HK-2 (cell line): ENCODE measurements at regions not wholly inside any gene's neighbourhood (a gene's known extent, or its start where the extent isn't known, plus 50 kb on each side); places are given as distances from the start of the nearest gene placed in this dataset.

Experiments used
- DNase-seq: peaks from one replicate; pipeline ENCODE4 v3.0.0-alpha.2; 2018; ENCODE audit not compliant: unreplicated experiment

DNA sequence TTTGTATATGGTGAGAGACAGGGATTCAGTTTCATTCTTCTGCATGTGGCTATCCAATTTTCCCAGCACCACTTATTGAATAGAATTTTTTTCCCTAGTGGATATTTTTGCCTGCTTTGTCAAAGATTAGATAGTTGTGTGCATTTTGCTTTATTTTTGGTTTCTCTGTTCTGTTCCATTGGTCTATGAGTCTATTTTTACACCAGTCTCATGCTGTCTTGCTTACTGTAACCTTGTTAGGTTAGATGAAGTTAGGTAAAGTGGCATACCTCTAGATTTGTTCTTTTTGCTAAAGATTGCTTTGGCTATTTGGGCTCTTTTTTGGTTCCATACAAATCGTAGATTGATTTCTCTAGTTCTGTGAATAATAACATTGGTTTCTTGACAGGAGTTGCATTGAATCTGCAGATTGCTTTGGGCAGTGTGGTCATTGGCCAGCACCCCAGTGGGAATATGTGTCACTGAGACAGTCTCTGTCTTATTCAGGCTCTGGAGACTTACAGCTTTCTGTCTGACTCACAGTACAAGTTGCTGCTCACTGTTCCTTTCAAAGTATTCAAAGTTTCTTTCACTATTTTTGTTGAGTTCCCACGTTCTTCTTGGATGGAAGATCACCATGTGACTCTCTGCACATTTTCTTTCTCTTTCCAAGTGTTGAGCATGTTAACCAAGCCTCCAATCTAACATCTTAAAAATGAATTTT, 709.1 kb downstream of the CDH11 start:
- no peak for DNase-seq

DNA sequence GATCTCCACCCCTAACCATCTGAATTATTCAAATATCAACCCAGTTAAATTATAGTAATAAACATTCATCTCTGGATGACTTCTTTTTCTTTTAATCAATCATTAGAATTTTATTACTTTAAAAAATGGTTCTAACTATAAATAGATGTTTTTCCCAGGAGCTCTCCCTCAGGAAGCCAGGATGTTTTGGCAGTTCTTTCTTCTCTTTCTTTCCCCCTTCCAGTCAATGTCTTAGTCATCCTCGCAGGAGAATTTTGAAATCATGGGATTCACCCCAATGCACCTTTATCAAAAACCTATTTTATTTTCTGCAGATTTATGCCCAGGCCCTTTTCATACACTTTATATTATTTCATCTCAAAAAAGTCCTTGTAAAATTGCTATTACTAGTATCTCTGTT, 711.6 kb downstream of the CDH11 start:
- DNase-seq, result no peak

DNA sequence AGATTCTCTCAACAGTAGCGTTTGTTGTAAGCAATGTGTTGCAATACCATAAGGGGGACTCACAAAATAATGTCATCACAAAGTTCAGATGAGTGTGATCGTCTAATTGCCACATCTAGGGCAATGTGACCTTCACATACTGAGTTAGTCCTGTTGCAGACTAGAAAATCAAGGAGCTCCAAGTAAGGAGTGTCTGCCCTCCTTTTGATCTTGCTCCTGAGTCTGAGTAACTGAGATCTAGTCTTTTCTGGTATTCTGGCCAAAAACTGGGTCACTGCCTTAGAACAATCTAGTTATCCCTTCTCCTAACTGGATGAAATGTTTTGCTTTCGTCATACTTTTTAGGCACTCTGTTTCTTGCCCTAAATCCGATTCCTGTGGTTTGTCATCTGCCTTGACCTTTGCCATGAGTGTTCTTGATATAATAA, 712.1 kb downstream of the CDH11 start:
- no peak for DNase-seq

DNA sequence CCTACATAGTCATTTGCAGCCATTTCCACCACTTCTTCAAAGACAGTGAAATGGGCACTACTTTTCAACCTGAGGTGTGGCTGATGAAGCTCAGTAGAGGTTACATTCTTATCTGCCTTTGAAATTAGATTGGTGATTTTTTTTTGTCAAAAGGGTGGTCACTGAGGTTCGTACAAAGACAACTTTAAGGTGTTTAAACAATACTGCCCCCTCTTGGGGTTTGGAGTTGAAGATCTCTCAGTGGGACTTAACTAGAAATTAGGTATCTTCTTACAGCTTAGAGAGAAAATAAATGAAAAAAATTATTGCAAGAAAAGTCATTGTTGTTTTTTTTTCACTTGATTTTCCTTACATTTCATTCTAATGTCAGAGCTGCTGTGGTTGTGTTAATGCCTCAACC, 713.2 kb downstream of the CDH11 start:
- no peak for DNase-seq

DNA sequence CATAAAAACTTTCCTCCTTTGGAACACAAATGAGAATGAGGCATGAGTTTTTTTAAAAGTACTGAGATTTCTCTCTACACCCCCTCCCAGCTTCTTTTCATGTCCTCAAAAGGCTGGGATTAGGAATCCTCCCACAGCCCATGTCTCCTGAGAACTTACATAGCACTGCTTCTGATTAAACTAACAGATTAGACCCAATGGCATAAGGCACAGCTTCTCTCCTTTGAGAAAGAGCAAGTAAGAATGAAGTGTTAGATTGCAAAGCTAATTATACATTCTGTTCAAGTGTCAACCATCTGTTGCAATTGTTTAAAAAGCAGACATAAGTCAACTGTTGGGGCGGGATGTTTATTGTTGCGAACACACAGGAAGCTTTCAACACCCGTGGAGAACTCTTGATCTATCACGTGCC, 715.1 kb downstream of the CDH11 start:
- DNase-seq, result no peak

DNA sequence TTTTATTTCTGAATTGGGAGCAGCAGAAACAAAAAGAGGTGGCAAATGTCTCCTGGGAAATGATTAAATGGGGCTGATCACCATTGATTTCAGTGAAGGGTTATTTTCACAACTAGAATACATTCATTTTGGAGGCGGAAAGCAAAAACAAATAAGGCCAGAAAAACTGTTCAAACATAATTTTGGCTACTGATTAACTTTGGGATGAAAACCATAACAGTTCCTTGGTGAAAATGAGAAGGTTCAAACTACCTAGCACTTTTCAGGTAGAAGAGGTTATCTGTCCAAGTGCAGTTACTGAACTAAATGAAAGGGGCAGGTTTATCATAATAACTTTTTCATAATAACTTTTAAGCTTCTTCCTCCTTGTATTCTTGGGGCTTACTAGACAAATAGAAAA, 718.5 kb downstream of the CDH11 start:
- no peak for DNase-seq

DNA sequence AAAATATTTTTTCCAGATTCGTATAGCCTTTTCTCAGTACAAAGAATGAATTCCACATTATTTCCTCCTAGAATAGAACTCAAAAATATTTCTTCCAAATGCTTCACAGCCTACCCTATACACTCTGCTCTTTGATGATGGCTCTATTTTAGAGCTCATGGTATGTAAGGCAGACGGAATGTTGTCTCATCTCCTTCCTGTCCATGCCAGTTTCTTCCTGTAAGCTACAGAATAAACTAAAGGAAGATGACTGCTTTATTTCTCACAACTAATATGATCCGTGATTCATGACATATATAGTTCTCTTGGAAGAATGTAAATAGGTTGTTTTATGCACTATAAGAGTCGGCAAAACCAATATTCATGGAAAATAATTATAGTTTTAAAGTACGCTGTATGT, 723.1 kb downstream of the CDH11 start:
- no peak for DNase-seq

DNA sequence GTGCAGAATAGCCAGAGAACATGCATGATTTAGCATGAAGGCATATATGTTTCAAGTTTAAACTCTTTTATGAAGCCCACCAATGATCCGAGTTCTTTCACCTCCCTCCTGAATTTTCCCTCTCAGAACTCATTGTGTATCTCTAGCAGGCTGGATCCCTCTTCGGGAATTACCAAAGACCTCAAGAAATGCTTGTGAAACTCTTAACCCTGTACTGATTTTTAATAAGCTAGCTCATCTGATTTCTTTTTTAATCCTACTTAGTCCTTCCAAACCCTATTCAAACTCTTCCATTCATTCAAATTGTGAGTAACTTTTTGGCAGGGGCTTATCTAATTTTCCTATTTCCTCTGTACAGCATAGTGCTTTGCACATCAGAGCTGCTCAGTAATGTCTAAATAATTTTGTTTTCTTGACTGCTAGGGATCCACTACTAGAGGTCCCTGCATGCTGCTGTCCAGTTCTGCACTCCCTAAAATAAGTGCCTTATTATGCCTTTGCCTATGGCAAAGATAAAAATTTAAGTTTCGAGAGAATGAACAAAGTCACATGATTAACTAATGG, 723.8 kb downstream of the CDH11 start:
- DNase-seq, result no peak

DNA sequence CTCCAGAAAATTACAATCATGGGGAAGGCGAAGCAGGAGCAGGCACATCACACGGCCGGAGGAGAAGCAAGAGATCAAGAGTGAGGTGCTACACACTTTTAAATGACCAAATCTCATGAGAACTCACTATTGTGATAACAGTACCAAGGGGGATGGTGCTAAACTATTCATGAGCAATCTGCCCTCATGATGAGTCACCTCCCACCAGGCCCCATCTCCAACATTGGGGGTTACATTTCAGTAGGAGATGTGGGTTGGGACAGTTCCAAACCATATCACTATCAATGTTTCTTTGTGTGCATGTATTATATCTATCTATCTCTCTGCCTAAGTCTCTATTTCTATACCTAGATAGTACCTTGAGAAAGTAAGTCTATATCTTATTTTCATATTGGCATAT, 724.8 kb downstream of the CDH11 start:
- DNase-seq, result no peak

DNA sequence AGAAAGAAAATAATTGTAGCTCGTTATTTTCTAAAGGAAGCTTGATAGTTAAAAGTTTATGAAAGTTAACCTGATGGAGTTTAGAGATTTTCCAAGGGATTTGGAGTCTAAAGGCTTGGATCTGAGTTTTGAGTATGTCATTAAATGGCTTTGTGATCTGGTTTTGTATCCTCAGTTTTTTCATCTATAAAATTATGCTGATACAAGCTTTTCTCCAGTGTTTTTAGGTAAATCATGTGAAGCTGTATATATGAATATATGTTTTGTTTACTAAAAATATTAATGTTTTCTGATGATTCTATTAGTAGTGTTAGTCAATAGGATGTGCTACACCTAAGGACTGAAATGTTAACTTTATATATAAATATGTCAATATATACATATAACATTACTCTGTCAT, 727.8 kb downstream of the CDH11 start:
- DNase-seq, result no peak

DNA sequence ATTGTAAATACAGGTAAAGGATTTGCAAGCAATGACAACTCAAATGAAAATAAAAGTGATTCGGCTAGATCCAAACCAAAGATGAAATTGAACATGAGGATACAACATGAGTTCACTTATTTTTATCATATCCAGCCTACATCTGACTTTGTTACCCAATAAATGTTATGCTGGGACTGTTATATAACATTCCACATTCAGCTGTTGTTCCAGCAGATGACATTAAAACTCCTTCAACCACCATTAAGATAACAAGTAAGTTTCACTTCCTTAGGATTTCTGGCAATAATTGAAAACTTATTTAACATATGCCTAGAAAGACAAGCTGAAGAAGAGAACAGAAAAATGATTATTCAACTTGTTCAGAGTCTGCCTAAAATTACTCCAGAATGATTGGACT, 729.4 kb downstream of the CDH11 start:
- DNase-seq, result no peak

DNA sequence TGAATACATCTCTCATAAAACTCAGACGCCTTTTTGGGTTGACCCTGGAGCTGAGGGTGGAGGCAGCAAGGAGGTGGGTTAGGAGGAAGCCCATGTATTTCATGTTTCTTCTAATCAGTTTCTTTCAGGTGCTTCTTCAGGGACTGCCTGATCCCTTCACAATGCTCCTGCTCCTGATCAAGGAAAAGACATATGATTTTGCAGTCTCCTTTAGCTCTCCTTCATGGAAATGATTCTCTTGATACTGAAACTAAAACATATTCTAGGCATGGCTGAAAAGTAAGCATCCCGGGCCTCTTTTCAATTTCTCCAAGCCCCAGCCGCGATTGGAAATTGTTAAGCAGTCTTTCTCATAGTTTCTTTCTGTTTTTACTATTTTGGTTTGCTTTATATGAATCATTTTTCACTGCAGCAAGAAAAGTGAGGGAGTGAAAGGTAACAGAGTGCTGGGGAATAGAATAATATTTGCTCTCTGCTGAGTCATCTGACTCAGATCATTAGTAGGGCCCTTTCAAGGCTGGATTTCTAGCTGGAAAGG, 730.7 kb downstream of the CDH11 start:
- DNase-seq, result peak; percentile 10

DNA sequence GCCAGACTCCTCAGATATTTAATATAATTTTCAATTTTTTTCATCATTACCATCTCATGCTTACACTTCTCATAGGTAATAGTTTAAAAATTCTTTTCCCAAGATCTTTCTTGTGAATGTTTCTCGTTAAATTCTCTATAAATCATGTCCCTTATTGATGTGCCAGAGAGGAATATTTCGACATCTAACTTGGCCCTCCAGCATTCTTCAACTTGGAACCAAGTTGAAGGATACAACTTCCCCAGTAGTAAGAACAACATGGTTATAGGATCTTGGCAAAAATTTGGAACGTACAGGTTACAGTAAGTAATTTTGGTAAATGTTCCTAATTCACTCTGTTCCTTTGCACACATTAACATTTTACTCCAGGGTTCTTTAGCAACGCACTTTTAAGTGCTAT, 731.8 kb downstream of the CDH11 start:
- DNase-seq, result no peak

DNA sequence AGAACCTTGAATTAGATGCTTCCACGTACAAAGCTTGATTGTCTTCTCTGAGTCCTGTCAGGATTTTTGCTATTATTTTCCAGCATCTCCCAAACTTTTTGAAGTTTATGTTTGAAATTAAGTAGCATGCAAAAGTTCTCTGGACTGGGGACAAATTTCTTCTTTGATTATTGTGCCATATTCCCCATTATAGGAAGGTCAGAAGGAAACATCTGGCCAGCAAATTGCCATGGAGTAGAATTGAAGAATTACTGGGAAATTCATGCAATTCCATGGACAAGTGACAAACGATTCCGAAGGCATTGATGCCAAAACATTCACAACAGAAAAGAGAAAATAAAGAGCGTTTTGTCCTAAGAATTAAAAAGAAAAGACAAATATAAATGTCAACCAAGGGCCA, 737.2 kb downstream of the CDH11 start:
- DNase-seq, result no peak

DNA sequence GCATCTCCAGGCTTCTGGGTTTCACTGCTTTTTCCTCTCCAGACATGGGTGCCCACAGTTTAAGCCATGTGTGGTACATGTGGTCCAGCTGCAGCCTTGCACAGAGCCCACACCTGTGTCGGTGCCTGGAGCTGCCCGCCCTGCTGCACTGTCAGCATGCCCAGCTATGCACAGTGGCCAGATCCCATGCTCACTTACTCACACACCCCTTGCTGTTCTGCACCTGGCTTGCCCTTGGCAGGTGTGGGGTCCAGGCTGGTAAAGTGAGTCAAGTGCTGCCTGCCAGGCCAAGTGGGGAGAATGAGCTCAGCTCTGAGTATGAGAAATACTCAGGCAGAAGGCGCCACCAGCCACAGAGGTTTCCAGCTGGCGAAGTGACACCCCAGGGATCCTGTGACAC, 739.9 kb downstream of the CDH11 start:
- no peak for DNase-seq

DNA sequence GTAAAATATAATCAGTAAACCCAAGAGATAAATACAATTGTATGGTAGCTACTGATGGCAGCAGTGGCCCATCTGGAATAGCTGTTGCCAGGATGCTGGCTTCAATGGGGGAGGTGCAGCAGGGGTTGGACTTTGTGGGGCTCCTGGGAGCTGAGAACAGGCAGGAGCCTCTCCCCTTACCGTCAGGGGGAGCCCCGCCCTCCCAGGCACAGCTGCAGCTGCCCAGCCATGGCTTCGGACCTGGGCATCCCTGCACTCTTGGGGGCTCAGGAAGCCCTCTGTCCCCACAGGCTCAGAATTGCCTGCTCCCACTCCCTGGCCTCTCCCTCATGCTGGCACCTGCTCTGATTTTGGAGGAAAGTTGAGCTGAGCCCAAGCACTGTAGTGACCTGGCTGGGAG, 741.1 kb downstream of the CDH11 start:
- DNase-seq, result no peak

DNA sequence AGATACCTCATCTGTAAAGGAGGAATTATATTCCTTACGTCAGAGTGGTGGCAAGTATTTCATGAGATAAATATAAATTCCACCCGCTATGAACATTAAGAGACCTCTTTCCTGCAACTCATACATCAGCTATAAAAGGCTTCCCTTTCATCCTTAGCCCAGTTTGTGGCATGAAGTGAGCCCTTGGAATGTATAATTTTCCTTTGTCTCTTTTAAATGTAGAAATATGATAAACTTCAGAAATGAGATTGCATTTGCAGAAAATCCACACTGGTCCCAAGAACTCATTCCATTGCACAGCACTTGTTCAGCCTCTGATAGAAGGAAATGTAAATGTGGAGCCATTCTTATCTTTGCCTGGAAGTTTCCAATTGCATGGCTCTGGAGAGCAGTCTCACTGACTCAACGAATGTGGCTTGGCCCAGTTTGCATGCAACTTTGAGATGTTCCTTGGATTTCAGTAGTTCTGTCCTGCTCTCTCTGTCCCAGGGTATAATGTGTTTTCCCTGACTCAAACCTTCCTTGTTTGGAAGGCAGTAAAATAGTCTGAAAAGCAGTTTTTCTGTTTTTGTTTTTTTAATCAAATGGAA, 746.4 kb downstream of the CDH11 start:
- no peak for DNase-seq

DNA sequence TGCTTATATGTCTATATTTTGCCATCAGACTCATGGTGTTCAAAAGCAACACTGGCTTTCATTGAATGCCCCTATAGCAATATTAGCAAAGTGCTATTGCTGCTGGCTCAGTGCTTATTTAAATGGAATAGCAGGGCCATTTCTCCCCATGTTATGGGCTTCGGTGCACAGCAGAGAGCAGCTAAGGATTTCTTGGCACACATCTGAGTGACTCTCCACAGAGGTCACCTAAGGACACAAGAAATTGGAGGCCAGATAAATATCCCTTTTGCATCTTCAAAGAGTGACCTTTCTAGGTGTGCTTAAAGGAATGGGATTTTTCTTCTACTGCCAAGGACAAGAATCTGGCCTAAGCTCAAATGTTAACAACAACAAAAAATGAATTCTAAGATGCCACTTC, 751.8 kb downstream of the CDH11 start:
- no peak for DNase-seq

DNA sequence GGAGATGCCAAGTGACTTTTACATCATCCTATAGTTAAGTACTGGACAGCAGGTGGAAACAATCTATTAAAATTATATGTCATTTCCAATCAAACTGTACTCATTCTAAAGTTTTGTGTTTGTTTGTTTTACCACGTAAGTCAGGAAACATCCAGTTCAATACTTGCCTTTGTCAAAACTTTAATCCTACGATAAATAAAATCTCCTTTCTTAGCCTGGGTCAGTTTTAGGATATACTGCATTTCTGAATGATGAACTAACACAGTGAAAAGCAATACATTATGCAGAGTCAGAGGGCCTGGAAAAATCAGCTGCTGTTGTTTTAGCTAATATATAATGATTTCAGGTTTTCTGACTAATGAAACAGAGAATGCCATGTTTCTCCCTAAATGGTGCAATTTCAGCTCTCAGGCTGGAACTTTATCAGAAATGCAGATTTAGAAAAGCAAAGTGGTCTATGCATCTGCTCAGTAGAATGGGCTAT, 756.4 kb downstream of the CDH11 start:
- DNase-seq, result no peak

DNA sequence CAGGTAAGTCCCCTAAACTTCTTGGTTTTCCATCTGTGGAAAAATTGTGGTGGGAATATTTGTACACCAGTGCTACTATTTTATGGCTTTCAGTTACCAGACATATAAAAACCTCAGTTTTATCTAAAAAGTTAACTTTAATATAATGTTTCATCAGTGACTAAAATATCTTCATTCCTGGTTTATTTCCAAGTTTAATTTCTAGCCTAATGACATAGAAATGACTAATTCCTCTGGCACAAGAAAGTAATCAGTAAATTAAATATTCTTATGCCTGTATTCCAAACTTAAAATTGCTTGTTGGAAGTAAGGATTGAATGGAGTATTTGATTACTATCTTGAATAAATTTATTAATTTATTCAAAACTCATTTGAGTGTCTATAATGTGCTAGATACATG, 757.0 kb downstream of the CDH11 start:
- DNase-seq, result no peak

DNA sequence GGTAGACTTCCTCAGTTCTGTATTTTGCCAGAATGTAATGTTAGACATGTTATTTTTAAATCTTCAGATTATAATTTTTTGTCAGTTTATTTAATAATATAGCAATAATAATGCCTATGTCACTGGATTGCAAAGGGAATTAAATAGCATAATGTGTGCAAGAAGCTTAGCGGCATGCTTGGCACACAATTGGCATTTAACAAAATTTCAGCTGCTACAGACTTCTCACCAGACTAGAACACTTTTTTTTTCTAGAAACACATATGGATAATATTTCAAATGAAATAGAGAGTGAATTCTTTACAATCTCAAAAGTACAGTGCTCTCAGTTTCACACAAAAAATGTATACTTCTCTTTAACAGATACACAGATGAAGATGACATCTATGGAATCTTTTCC, 757.4 kb downstream of the CDH11 start:
- no peak for DNase-seq

DNA sequence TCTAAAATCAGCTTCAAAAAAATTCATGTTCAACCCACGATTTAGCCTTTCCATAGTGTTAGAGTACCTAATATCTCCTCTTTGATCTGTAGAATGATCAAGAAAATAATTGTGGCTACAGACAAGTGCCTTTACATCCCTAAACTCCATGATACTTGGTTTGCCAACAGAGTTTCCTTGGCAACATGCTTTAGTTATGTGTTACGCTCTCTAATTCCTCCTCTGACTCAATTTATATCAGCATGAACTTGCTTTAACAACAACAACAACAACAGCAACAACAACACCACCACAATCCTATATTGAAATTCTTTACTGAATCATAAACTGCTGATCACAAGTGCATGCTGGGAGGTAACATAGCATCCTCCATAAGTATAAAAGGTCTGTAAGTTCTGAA, 757.8 kb downstream of the CDH11 start:
- no peak for DNase-seq

DNA sequence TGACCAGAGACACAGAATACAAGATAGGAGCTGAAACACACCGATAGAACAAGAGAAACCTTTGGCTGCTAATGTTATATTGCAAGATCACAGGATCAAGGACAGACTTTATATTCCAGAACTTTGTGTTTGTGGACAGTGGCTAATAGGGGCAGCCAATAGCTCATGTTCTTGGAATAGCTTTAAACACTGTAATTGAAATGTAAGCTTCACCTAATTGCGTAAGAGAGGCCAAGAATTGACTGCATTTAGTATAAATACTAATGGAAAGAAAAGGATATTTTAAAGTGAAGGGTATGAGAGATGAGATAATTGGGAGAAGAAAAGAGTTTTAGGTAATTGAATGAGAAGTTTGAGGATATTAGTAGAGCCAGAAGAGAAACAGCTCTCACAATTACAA, 758.8 kb downstream of the CDH11 start:
- no peak for DNase-seq
